Natural killer cell (primary cell): ENCODE measurements at regions not wholly inside any gene's neighbourhood (a gene's known extent, or its start where the extent isn't known, plus 50 kb on each side); places are given as distances from the start of the nearest gene placed in this dataset.

ENCODE experiments used
- ATAC-seq, 3 donors: fragments of 150-1000 bp in 2 of 3; fragments of 200-7000 bp in 1 of 3; cut with Tn5 transposase; 1 replicate in 1 of 3; 2 replicates in 2 of 3; pipeline ENCODE4 v1.10.0; 2021; ENCODE audit warnings: mild to moderate bottlenecking in 2 of 3, moderate library complexity in 2 of 3
- DNase-seq, 2 donors: peaks; one replicate each; pipeline versions ENCODE4 v3.0.0 to v3.0.0-alpha.2; 2013 to 2021; ENCODE audit warnings: mixed read lengths in 1 of 2
- H3K27ac ChIP-seq: one replicate; pipeline ENCODE4 v1.5.1; 2013; ENCODE audit warnings: mild to moderate bottlenecking, low read length
- H3K27me3 ChIP-seq: one replicate; pipeline ENCODE4 v1.6.1; 2013; ENCODE audit warnings: low read length; ENCODE audit not compliant: control insufficient read depth, insufficient read depth
- H3K36me3 ChIP-seq: one replicate; pipeline ENCODE4 v1.6.1; 2013; ENCODE audit warnings: low read length; ENCODE audit not compliant: control insufficient read depth, insufficient read depth
- H3K4me1 ChIP-seq: one replicate; pipeline ENCODE4 v1.6.1; 2013; ENCODE audit warnings: low read length; ENCODE audit not compliant: control insufficient read depth, insufficient read depth
- H3K4me3 ChIP-seq: one replicate; pipeline ENCODE4 v1.5.1; 2013; ENCODE audit warnings: low read length
- H3K9me3 ChIP-seq: one replicate; pipeline ENCODE4 v1.6.1; 2013; ENCODE audit warnings: low read length; ENCODE audit not compliant: control insufficient read depth, insufficient read depth
- H3K27ac Mint-ChIP-seq, 2 donors: one replicate each; pipeline ENCODE4 v1.8.0; 2022; ENCODE audit warnings: mild to moderate bottlenecking in 2 of 2, mixed read lengths in 2 of 2, moderate library complexity in 1 of 2
- H3K27me3 Mint-ChIP-seq, 2 donors: one replicate each; pipeline ENCODE4 v1.8.0; 2022; ENCODE audit warnings: low read depth in 2 of 2, mixed read lengths in 2 of 2
- H3K36me3 Mint-ChIP-seq: one replicate; pipeline ENCODE4 v1.8.0; 2022; ENCODE audit warnings: mixed read lengths
- H3K4me1 Mint-ChIP-seq, 2 donors: one replicate each; pipeline ENCODE4 v1.8.0; 2022; ENCODE audit warnings: mixed read lengths in 2 of 2
- H3K4me3 Mint-ChIP-seq: one replicate; pipeline ENCODE4 v1.8.0; 2022; ENCODE audit warnings: mild to moderate bottlenecking, moderate library complexity, mixed read lengths
- H3K9me3 Mint-ChIP-seq, 2 donors: one replicate each; pipeline ENCODE4 v1.8.0; 2022; ENCODE audit warnings: mixed read lengths in 2 of 2
- CTCF ChIP-seq: fragments of 200-600 bp; IDR thresholded peaks from one replicate; pipeline ENCODE4 v1.8.0; 2022; ENCODE audit warnings: antibody characterized with exemption
- WGBS: methylation state at CpG from one replicate; pipeline ENCODE4 v1.1.7; 2013; ENCODE audit warnings: missing lambda C conversion rate; ENCODE audit not compliant: insufficient coverage; 5-methylcytosine and 5-hydroxymethylcytosine counted together
- intact Hi-C: fragments of 100-400 bp; cut with micrococcal nuclease; formaldehyde crosslinking; loops from one replicate; pipeline ENCODE4 v1.14.2; 2022

- Mint-ChIP-seq H3K27me3 (no peaks in the 10 kb centered on the region), H3K9me3 (no peaks in the 10 kb centered on the region), H3K36me3 (no peaks in the 10 kb centered on the region), H3K4me1 (no peaks in the 10 kb centered on the region), H3K4me3 (no peak overlapping the region), H3K27ac (no peak overlapping the region)
- TF ChIP-seq CTCF = no peak
- Histone ChIP-seq H3K27ac (no peak overlapping the region), H3K4me1 (no peaks in the 10 kb centered on the region), H3K36me3 (no peaks in the 10 kb centered on the region), H3K9me3 (no peaks in the 10 kb centered on the region), H3K4me3 (no peak overlapping the region), H3K27me3 (no peaks in the 10 kb centered on the region)
- intact Hi-C loops = no loop called here
- WGBS = 86% methylated on average over 8 of the region's 8 CpGs
- ATAC-seq (no peak), DNase-seq (no peak)
Measured at GRCh38 chr6:12577124-12577850, 139.3 kb upstream of the PHACTR1 start.

GRCh38 chr6:12578097-12578496 lies 138.5 kb upstream of the PHACTR1 start:
- Histone ChIP-seq H3K4me3 (no peak overlapping the region), H3K4me1 (no peaks in the 10 kb centered on the region), H3K9me3 (no peaks in the 10 kb centered on the region), H3K27ac (no peak overlapping the region), H3K36me3 (no peaks in the 10 kb centered on the region), H3K27me3 (no peaks in the 10 kb centered on the region)
- no peak for TF ChIP-seq CTCF
- ATAC-seq (no peak), DNase-seq (no peak)
- Mint-ChIP-seq H3K36me3 (no peaks in the 10 kb centered on the region), H3K9me3 (no peaks in the 10 kb centered on the region), H3K4me3 (no peak overlapping the region), H3K4me1 (no peaks in the 10 kb centered on the region), H3K27me3 (no peaks in the 10 kb centered on the region), H3K27ac (no peak overlapping the region)
- intact Hi-C loops = no loop called here

DNA sequence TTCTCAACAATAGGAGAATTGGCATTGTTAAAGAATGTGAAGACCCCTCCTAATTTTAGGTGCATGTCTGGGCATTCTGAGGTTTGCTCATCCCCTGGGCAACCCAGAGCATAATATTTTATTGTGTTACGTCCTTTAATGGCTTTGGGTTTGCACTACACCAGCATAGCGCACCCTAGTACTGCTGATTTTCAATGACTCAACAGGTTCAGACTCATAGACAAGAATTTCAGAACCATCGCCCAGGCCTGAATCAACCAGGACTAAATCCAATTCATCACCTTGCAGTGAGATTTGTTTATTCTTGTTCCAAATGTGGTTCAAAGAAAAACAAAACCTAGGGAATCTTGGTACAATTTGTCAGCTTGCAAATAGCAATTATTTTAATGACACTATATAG lies 137.8 kb upstream of the PHACTR1 start:
- Mint-ChIP-seq H3K27ac (no peak overlapping the region), H3K36me3 (no peaks in the 10 kb centered on the region), H3K4me3 (no peak overlapping the region), H3K27me3 (no peaks in the 10 kb centered on the region), H3K9me3 (no peaks in the 10 kb centered on the region), H3K4me1 (no peaks in the 10 kb centered on the region)
- no peak for TF ChIP-seq CTCF
- 89% methylated on average over 3 of the region's 3 CpGs for WGBS
- Histone ChIP-seq H3K36me3 (no peaks in the 10 kb centered on the region), H3K4me3 (no peak overlapping the region), H3K27ac (no peak overlapping the region), H3K4me1 (no peaks in the 10 kb centered on the region), H3K9me3 (no peaks in the 10 kb centered on the region), H3K27me3 (no peaks in the 10 kb centered on the region)
- DNase-seq (no peak), ATAC-seq (no peak)
- intact Hi-C loops = no loop called here

DNA sequence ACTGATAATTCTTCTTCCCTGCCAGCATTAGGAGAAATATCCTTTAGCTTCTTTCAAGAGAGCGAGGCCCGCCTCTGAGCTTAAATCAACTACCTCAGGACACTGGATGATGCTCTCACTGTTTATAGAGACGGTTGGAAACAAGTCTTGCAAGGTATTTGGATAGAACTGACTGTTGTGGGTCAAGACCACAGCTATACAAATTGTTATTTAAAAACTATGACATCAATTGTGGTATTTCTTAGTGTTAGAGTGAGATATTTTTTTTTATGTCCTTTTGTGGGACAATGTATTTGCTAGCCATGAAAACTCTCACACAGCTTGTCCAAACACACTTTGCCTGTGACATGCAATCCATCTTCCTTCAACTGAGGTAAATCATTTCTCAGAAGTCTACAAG lies 136.3 kb upstream of the PHACTR1 start:
- Mint-ChIP-seq H3K27me3 (no peaks in the 10 kb centered on the region), H3K9me3 (no peaks in the 10 kb centered on the region), H3K4me1 (no peaks in the 10 kb centered on the region), H3K27ac (no peak overlapping the region), H3K36me3 (no peaks in the 10 kb centered on the region), H3K4me3 (no peak overlapping the region)
- no peaks in the 10 kb centered on the region for H3K4me1 ChIP-seq
- ATAC-seq (no peak), DNase-seq (no peak)
- H3K36me3 ChIP-seq = no peaks in the 10 kb centered on the region
- no peak for TF ChIP-seq CTCF
- no peaks in the 10 kb centered on the region for H3K27me3 ChIP-seq
- no peaks in the 10 kb centered on the region for H3K9me3 ChIP-seq
- no peak overlapping the region for H3K27ac ChIP-seq
- WGBS = 87% methylated on average over 3 of the region's 3 CpGs
- intact Hi-C loops = no loop called here
- no peak overlapping the region for H3K4me3 ChIP-seq
